ENCODE measurements at regions not wholly inside any gene's neighbourhood (a gene's known extent, or its start where the extent isn't known, plus 50 kb on each side); places are given as distances from the start of the nearest gene placed in this dataset.
A peak's percentile ranks its signal among the peaks of the same experiment; 100 is the strongest.

- no peak overlapping the region for H3K27ac ChIP-seq
- no peaks in the 10 kb centered on the region for H3K9me3 ChIP-seq
- H3K36me3 ChIP-seq = no peaks in the 10 kb centered on the region
- no peaks in the 10 kb centered on the region for H3K27me3 ChIP-seq
- no peak for TF ChIP-seq CTCF (IDR thresholded peaks at IDR 0.05)
- no peak for TF ChIP-seq POLR2A (IDR thresholded peaks at IDR 0.05)
- no peak for TF ChIP-seq EP300 (IDR thresholded peaks at IDR 0.05)
- H3K4me1 ChIP-seq (ENCODE audit: insufficient read depth) = peaks cover 1% of the 10 kb centered on the region
- H3K4me3 ChIP-seq = no peak overlapping the region
- DNase-seq = peak in 1 of 5 donors; percentile 39
- intact Hi-C loops (cut with DNase I) = no loop called here
- 90 to 93% (median 92%) methylated on average over 2 of the region's 2 CpGs for WGBS, 3 donors
Observed at GRCh38 chr10:60666221-60666620, 112.1 kb upstream of the CDK1 start.

- Histone ChIP-seq H3K4me3 (no peak overlapping the region), H3K9me3 (no peaks in the 10 kb centered on the region), H3K4me1 (ENCODE audit: insufficient read depth) (peaks cover 1% of the 10 kb centered on the region), H3K27ac (no peak overlapping the region), H3K27me3 (no peaks in the 10 kb centered on the region), H3K36me3 (no peaks in the 10 kb centered on the region)
- TF ChIP-seq EP300 (IDR thresholded peaks at IDR 0.05) = no peak
- no peak for DNase-seq
- 68 to 80% (median 77%) methylated on average over 4 of the region's 4 CpGs for WGBS, 3 donors
- intact Hi-C loops (cut with DNase I) = no loop called here
Observed at GRCh38 chr10:60664859-60665258, 113.4 kb upstream of the CDK1 start.

DNA sequence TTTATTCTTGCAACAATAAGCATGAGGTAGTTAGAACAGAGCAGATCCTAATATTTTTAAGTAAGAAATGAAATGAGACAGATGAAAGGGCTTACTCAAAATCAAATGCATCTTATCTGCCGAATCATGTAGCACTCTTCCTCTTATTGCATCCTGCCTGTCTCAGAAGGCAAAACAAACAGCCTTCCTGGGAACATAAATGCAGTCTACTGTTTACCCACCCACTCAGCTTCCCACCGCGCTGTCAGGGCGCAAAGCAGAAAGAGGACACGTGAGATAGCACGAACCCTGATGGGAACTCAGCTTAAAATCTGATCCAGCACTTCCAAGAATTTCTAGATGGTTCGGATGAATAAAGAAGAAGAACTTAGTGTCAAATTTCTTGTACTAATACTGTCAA is 114.4 kb upstream of the CDK1 start:
- Histone ChIP-seq H3K4me1 (ENCODE audit: insufficient read depth) (peaks cover 1% of the 10 kb centered on the region), H3K27ac (no peak overlapping the region), H3K4me3 (no peak overlapping the region), H3K27me3 (no peaks in the 10 kb centered on the region), H3K9me3 (no peaks in the 10 kb centered on the region), H3K36me3 (no peaks in the 10 kb centered on the region)
- DNase-seq = no peak
- WGBS, 3 donors = 79 to 90% (median 87%) methylated on average over 7 of the region's 7 CpGs
- intact Hi-C loops (cut with DNase I) = no loop called here
- no peak for TF ChIP-seq POLR2A (IDR thresholded peaks at IDR 0.05)
- TF ChIP-seq CTCF (IDR thresholded peaks at IDR 0.05) = no peak
- no peak for TF ChIP-seq EP300 (IDR thresholded peaks at IDR 0.05)

GRCh38 chr10:60662917-60663614 is 115.2 kb upstream of the CDK1 start:
- no peak overlapping the region for H3K4me3 ChIP-seq
- WGBS, 3 donors = 80 to 84% (median 83%) methylated on average over 4 of the region's 4 CpGs
- intact Hi-C loops (cut with DNase I) = no loop called here

More at GRCh38 chr10:60662917-60663614, 115.2 kb upstream of the CDK1 start:
- Histone ChIP-seq H3K36me3 (no peaks in the 10 kb centered on the region), H3K9me3 (no peaks in the 10 kb centered on the region), H3K27me3 (no peaks in the 10 kb centered on the region), H3K4me1 (ENCODE audit: insufficient read depth) (peaks cover 1% of the 10 kb centered on the region), H3K27ac (no peak overlapping the region)
- no peak for DNase-seq
- TF ChIP-seq CTCF (IDR thresholded peaks at IDR 0.05) (no peak), EP300 (IDR thresholded peaks at IDR 0.05) (no peak), POLR2A (IDR thresholded peaks at IDR 0.05) (no peak)

All from ovary (tissue), 7 donors.